ENCODE measurements at regions not wholly inside any gene's neighbourhood (a gene's known extent, or its start where the extent isn't known, plus 50 kb on each side); places are given as distances from the start of the nearest gene placed in this dataset.

DNA sequence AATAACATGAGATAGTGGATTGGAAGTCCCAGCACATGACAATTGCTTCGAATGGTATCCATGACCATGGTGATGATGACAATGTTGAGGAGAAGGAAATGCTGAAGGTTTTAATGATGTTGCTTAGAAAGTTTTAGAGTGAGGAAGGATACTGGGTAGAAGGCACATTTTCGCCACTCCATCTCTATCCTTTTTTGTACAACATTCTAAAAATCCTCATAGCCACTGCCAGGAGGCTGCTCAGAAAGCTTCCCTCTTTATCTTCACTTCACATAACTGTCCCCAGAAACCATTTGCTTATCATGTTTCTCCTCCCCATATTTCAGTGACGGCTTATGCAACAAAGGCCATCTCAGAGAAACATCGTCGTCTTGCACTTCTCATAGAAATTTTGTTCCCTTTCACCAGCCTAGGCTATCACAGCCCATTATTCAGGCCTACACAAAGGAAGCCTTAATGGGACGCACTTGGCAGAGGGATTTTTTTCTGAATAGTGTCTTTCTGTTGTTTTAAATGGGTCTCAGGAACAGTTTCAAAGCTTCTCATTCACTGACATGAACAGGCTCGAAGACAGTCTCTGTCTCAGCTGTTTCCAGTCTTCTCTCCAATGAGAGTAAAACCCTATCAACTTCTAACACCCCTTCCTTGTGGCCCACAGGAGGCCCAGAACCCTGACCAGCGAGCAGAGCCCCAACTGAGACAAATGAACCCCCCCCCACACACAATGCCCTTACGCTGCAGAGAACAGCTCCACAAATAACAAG lies 506.7 kb downstream of the HAPSTR1 start:
- no peak for DNase-seq
- H3K36me3 ChIP-seq (ENCODE audit: insufficient read depth, low read length), result no peaks in the 10 kb centered on the region
- H3K4me2 ChIP-seq (ENCODE audit: insufficient read depth, low read length), result no peak overlapping the region
- no peak for ATAC-seq (ENCODE audit: insufficient read depth, low read depth)
- no peaks in the 10 kb centered on the region for H3K4me1 ChIP-seq (ENCODE audit: insufficient read depth, low read length)
- H3K27ac ChIP-seq (ENCODE audit: low read length), result no peak overlapping the region
- no peaks in the 10 kb centered on the region for H3K79me2 ChIP-seq (ENCODE audit: insufficient read depth, low read length)
- TF ChIP-seq, protein P1, sequence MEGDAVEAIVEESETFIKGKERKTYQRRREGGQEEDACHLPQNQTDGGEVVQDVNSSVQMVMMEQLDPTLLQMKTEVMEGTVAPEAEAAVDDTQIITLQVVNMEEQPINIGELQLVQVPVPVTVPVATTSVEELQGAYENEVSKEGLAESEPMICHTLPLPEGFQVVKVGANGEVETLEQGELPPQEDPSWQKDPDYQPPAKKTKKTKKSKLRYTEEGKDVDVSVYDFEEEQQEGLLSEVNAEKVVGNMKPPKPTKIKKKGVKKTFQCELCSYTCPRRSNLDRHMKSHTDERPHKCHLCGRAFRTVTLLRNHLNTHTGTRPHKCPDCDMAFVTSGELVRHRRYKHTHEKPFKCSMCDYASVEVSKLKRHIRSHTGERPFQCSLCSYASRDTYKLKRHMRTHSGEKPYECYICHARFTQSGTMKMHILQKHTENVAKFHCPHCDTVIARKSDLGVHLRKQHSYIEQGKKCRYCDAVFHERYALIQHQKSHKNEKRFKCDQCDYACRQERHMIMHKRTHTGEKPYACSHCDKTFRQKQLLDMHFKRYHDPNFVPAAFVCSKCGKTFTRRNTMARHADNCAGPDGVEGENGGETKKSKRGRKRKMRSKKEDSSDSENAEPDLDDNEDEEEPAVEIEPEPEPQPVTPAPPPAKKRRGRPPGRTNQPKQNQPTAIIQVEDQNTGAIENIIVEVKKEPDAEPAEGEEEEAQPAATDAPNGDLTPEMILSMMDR (IDR thresholded peaks at IDR 0.05; ENCODE audit: borderline replicate concordance, extremely low read depth, low read length, poor library complexity, severe bottlenecking), result no peak
- no peak for TF ChIP-seq EZH2 (IDR thresholded peaks at IDR 0.05; ENCODE audit: borderline replicate concordance, low read depth, low read length, severe bottlenecking)
- H3K9me3 ChIP-seq (ENCODE audit: insufficient read depth, low read length, severe bottlenecking), result no peaks in the 10 kb centered on the region
- no peak overlapping the region for H2AFZ ChIP-seq (ENCODE audit: low read depth, low read length)
- H4K20me1 ChIP-seq (ENCODE audit: insufficient read depth, low read length), result no peaks in the 10 kb centered on the region
- peaks cover 5% of the 10 kb centered on the region for H3K27me3 ChIP-seq (ENCODE audit: insufficient read depth, low read length, poor library complexity)
- H3K4me3 ChIP-seq (ENCODE audit: low read depth in 1 of 2, low read length in 2 of 2), result no peak overlapping the region
- H3K9ac ChIP-seq (ENCODE audit: low read depth, low read length), result no peak overlapping the region

- H3K79me2 ChIP-seq (ENCODE audit: insufficient read depth, low read length), result no peaks in the 10 kb centered on the region
- TF ChIP-seq, protein P1 (IDR thresholded peaks at IDR 0.05; ENCODE audit: borderline replicate concordance, extremely low read depth, low read length, poor library complexity, severe bottlenecking), result no peak
- TF ChIP-seq EZH2 (IDR thresholded peaks at IDR 0.05; ENCODE audit: borderline replicate concordance, low read depth, low read length, severe bottlenecking), result no peak
- H2AFZ ChIP-seq (ENCODE audit: low read depth, low read length), result no peak overlapping the region
- no peak overlapping the region for H3K27ac ChIP-seq (ENCODE audit: low read length)
- DNase-seq (no peak), ATAC-seq (ENCODE audit: insufficient read depth, low read depth) (no peak)
- no peaks in the 10 kb centered on the region for H3K4me1 ChIP-seq (ENCODE audit: insufficient read depth, low read length)
- peaks cover 9% of the 10 kb centered on the region for H3K27me3 ChIP-seq (ENCODE audit: insufficient read depth, low read length, poor library complexity)
- no peak overlapping the region for H3K4me2 ChIP-seq (ENCODE audit: insufficient read depth, low read length)
- no peaks in the 10 kb centered on the region for H3K36me3 ChIP-seq (ENCODE audit: insufficient read depth, low read length)
- no peak overlapping the region for H3K4me3 ChIP-seq (ENCODE audit: low read depth in 1 of 2, low read length in 2 of 2)
- H3K9me3 ChIP-seq (ENCODE audit: insufficient read depth, low read length, severe bottlenecking), result no peaks in the 10 kb centered on the region
- no peak overlapping the region for H3K9ac ChIP-seq (ENCODE audit: low read depth, low read length)
- H4K20me1 ChIP-seq (ENCODE audit: insufficient read depth, low read length), result no peaks in the 10 kb centered on the region
Measured at GRCh38 chr16:9598731-9599083, 507.3 kb downstream of the HAPSTR1 start.

- no peaks in the 10 kb centered on the region for H3K4me1 ChIP-seq (ENCODE audit: insufficient read depth, low read length)
- no peaks in the 10 kb centered on the region for H3K36me3 ChIP-seq (ENCODE audit: insufficient read depth, low read length)
- H2AFZ ChIP-seq (ENCODE audit: low read depth, low read length), result no peak overlapping the region
- no peak overlapping the region for H3K4me2 ChIP-seq (ENCODE audit: insufficient read depth, low read length)
- H3K9ac ChIP-seq (ENCODE audit: low read depth, low read length), result no peak overlapping the region
- no peak overlapping the region for H3K4me3 ChIP-seq (ENCODE audit: low read depth in 1 of 2, low read length in 2 of 2)
- H4K20me1 ChIP-seq (ENCODE audit: insufficient read depth, low read length), result no peaks in the 10 kb centered on the region
- H3K9me3 ChIP-seq (ENCODE audit: insufficient read depth, low read length, severe bottlenecking), result no peaks in the 10 kb centered on the region
- H3K79me2 ChIP-seq (ENCODE audit: insufficient read depth, low read length), result no peaks in the 10 kb centered on the region
- ATAC-seq (ENCODE audit: insufficient read depth, low read depth), result no peak
- TF ChIP-seq EZH2 (IDR thresholded peaks at IDR 0.05; ENCODE audit: borderline replicate concordance, low read depth, low read length, severe bottlenecking), result no peak
- DNase-seq, result no peak
- peaks cover 9% of the 10 kb centered on the region for H3K27me3 ChIP-seq (ENCODE audit: insufficient read depth, low read length, poor library complexity)
- no peak overlapping the region for H3K27ac ChIP-seq (ENCODE audit: low read length)
Measured at GRCh38 chr16:9599415-9600120, 508.1 kb downstream of the HAPSTR1 start.

DNA sequence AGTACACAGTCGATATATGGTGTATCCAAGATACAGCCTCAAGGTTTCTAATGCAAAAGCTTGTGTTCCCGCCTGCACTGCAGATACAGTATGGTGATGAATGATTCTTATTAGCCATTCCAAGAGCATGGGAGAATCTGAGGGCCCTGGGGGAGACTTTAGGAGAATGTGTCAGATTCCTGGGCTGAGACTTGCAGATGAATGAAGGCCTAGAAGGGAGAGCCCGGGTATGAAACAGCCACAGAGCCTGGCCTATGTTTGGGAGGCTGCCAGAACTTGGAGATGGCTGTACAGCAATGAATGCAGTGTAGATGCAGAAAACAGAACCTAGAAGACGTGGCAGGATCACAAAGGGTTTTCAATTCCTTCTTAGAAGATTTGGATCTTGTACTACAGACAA lies 510.7 kb downstream of the HAPSTR1 start:
- no peak overlapping the region for H3K4me2 ChIP-seq (ENCODE audit: insufficient read depth, low read length)
- H3K9ac ChIP-seq (ENCODE audit: low read depth, low read length), result no peak overlapping the region
- no peaks in the 10 kb centered on the region for H3K9me3 ChIP-seq (ENCODE audit: insufficient read depth, low read length, severe bottlenecking)
- no peak for TF ChIP-seq EZH2 (IDR thresholded peaks at IDR 0.05; ENCODE audit: borderline replicate concordance, low read depth, low read length, severe bottlenecking)
- TF ChIP-seq, protein P1 (IDR thresholded peaks at IDR 0.05; ENCODE audit: borderline replicate concordance, extremely low read depth, low read length, poor library complexity, severe bottlenecking), result no peak
- H4K20me1 ChIP-seq (ENCODE audit: insufficient read depth, low read length), result no peaks in the 10 kb centered on the region
- peaks cover 9% of the 10 kb centered on the region for H3K27me3 ChIP-seq (ENCODE audit: insufficient read depth, low read length, poor library complexity)
- H3K27ac ChIP-seq (ENCODE audit: low read length), result no peak overlapping the region
- H2AFZ ChIP-seq (ENCODE audit: low read depth, low read length), result no peak overlapping the region
- no peaks in the 10 kb centered on the region for H3K4me1 ChIP-seq (ENCODE audit: insufficient read depth, low read length)
- ATAC-seq (ENCODE audit: insufficient read depth, low read depth) (no peak), DNase-seq (no peak)
- H3K36me3 ChIP-seq (ENCODE audit: insufficient read depth, low read length), result no peaks in the 10 kb centered on the region
- no peak overlapping the region for H3K4me3 ChIP-seq (ENCODE audit: low read depth in 1 of 2, low read length in 2 of 2)
- H3K79me2 ChIP-seq (ENCODE audit: insufficient read depth, low read length), result no peaks in the 10 kb centered on the region

Measured in DND-41 (cell line).